ENCODE measurements at regions not wholly inside any gene's neighbourhood (a gene's known extent, or its start where the extent isn't known, plus 50 kb on each side); places are given as distances from the start of the nearest gene placed in this dataset.

DNA sequence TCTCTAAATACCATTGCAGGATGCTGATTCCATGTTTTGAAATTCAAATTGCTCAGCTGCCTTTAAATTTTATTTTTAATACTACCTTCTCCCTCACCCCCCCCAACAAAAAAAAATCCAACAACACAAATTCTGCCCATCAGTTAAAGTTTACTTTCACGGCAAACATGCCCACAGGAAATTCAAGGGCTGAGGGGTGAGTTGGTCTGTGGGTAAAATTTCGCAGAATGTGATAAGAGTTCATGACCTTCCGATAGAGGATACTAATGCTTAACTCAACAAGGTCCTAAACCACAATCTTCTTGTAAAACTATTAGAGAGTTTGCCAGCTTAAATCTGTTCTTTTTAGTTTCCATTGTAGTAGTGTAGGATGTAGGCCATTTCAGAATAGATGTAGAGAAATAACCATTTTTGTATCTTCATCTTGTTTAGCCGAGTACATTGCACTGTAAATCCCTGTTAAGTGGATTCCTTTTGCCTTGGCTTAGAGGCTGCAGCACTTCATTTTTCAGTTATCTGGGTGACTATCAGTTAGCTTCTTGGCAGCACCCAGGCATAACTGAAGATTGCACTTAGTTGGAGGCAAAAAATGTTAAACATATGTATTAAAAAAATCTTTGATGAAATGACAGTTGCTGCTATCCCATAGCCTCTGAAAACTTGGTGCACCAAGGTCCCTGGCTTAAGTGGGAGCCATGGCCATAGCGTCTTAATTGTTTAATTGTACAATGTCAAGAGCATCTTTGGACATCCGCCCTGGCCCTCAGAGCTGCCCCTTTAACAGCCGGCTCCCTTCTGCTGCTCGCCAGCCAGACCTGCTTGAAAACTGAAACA lies 232.3 kb downstream of the HAUS1 start:
- TF ChIP-seq SRF (IDR thresholded peaks at IDR 0.05; ENCODE audit: low read depth) (no peak), ZNF274 (IDR thresholded peaks at IDR 0.05; ENCODE audit: low read depth, low read length) (no peak), POLR2AphosphoS5 (IDR thresholded peaks at IDR 0.05; ENCODE audit: low read depth, low read length) (no peak), ELF1 (IDR thresholded peaks at IDR 0.05; ENCODE audit: borderline replicate concordance, low read depth) (no peak), SP1 (IDR thresholded peaks at IDR 0.05; ENCODE audit: low read depth) (no peak), YY1 (IDR thresholded peaks at IDR 0.05; ENCODE audit: extremely low read depth, insufficient replicate concordance, low read depth, low read length) (no peak), CBX3 (IDR thresholded peaks at IDR 0.05; ENCODE audit: low read depth) (no peak)
- TF ChIP-seq, protein P1, sequence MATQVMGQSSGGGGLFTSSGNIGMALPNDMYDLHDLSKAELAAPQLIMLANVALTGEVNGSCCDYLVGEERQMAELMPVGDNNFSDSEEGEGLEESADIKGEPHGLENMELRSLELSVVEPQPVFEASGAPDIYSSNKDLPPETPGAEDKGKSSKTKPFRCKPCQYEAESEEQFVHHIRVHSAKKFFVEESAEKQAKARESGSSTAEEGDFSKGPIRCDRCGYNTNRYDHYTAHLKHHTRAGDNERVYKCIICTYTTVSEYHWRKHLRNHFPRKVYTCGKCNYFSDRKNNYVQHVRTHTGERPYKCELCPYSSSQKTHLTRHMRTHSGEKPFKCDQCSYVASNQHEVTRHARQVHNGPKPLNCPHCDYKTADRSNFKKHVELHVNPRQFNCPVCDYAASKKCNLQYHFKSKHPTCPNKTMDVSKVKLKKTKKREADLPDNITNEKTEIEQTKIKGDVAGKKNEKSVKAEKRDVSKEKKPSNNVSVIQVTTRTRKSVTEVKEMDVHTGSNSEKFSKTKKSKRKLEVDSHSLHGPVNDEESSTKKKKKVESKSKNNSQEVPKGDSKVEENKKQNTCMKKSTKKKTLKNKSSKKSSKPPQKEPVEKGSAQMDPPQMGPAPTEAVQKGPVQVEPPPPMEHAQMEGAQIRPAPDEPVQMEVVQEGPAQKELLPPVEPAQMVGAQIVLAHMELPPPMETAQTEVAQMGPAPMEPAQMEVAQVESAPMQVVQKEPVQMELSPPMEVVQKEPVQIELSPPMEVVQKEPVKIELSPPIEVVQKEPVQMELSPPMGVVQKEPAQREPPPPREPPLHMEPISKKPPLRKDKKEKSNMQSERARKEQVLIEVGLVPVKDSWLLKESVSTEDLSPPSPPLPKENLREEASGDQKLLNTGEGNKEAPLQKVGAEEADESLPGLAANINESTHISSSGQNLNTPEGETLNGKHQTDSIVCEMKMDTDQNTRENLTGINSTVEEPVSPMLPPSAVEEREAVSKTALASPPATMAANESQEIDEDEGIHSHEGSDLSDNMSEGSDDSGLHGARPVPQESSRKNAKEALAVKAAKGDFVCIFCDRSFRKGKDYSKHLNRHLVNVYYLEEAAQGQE (IDR thresholded peaks at IDR 0.05; ENCODE audit: low read depth) = no peak
- H3K4me2 ChIP-seq (ENCODE audit: low read length) = no peak overlapping the region
- H3K9me3 ChIP-seq (ENCODE audit: control insufficient read depth in 1 of 2, insufficient read depth in 1 of 2, low read depth in 1 of 2, low read length in 2 of 2) = no peaks in the 10 kb centered on the region
- no peaks in the 10 kb centered on the region for H3K27me3 ChIP-seq (ENCODE audit: insufficient read depth, low read length)
- H3K4me1 ChIP-seq (ENCODE audit: control insufficient read depth in 1 of 2, insufficient read depth in 2 of 2, low read length in 2 of 2) = peaks cover 4 to 23% of the 10 kb centered on the region in 2 experiments; a peak in 3 of 4 replicates
- H3K27ac ChIP-seq (ENCODE audit: low read depth, low read length) = no peak overlapping the region
- no peak overlapping the region for H2AFZ ChIP-seq (ENCODE audit: low read depth, low read length, poor library complexity, severe bottlenecking)
- H3K36me3 ChIP-seq (ENCODE audit: control insufficient read depth in 1 of 2, insufficient read depth in 2 of 2, low read length in 2 of 2) = no peaks in the 10 kb centered on the region
- ATAC-seq (no peak), DNase-seq (ENCODE audit: low read depth, low spot score) (no peak)
- H4K20me1 ChIP-seq (ENCODE audit: insufficient read depth) = no peaks in the 10 kb centered on the region; the same call in 1 of the 2 replicates
- RAD21 ChIA-PET (ENCODE audit: low non-redundant PET in 1 of 2, low total read pairs in 2 of 2, uncharacterized antibody in 2 of 2, unreplicated experiment in 2 of 2) = no interaction called here
- CTCF ChIA-PET = no interaction called here
- H3K9ac ChIP-seq (ENCODE audit: low read length) = no peak overlapping the region
- peaks cover 19% of the 10 kb centered on the region; the same call in 1 of the 2 replicates for H3K79me2 ChIP-seq (ENCODE audit: insufficient read depth, low read length)
- no peaks in the 10 kb centered on the region for H3K9me2 ChIP-seq (ENCODE audit: insufficient read depth)
- intact Hi-C loops (cut with micrococcal nuclease) = no loop called here
- no peak overlapping the region for H3K4me3 ChIP-seq (replicated peaks in 1 of 2; ENCODE audit: low read depth in 1 of 2, low read length in 2 of 2)
- BruUV-seq (replicated peaks) = TSS peak; percentile 36
- POLR2A ChIA-PET = no interaction called here

Data from HCT116 (cell line).